ENCODE measurements at regions not wholly inside any gene's neighbourhood (a gene's known extent, or its start where the extent isn't known, plus 50 kb on each side); places are given as distances from the start of the nearest gene placed in this dataset.

- Mint-ChIP-seq H3K36me3 (no peaks in the 10 kb centered on the region), H3K9me3 (no peaks in the 10 kb centered on the region), H3K4me1 (peaks cover 14% of the 10 kb centered on the region), H3K27ac (no peak overlapping the region), H3K27me3 (no peaks in the 10 kb centered on the region), H3K4me3 (no peak overlapping the region)
These were observed 86.0 kb upstream of the ZNF236 start for GRCh38 chr18:76736309-76736708.

GRCh38 chr18:76730901-76731300, 91.5 kb upstream of the ZNF236 start:
- H3K4me1 Mint-ChIP-seq, result peaks cover 10% of the 10 kb centered on the region
- H3K4me3 Mint-ChIP-seq, result no peak overlapping the region
- peaks cover 1% of the 10 kb centered on the region for H3K27me3 Mint-ChIP-seq
- peaks cover 3% of the 10 kb centered on the region for H3K36me3 Mint-ChIP-seq
- H3K9me3 Mint-ChIP-seq, result peaks cover 9% of the 10 kb centered on the region
- no peak overlapping the region for H3K27ac Mint-ChIP-seq

- Mint-ChIP-seq H3K4me3 (no peak overlapping the region), H3K36me3 (peaks cover 3% of the 10 kb centered on the region), H3K27me3 (peaks cover 1% of the 10 kb centered on the region), H3K27ac (no peak overlapping the region), H3K4me1 (peaks cover 22% of the 10 kb centered on the region), H3K9me3 (peaks cover 9% of the 10 kb centered on the region)
These were observed 94.8 kb upstream of the ZNF236 start for GRCh38 chr18:76727589-76727988.

GRCh38 chr18:76725445-76725844, 96.9 kb upstream of the ZNF236 start:
- Mint-ChIP-seq H3K9me3 (peaks cover 9% of the 10 kb centered on the region), H3K36me3 (peaks cover 3% of the 10 kb centered on the region), H3K27ac (no peak overlapping the region), H3K4me3 (no peak overlapping the region), H3K4me1 (peaks cover 34% of the 10 kb centered on the region), H3K27me3 (peaks cover 1% of the 10 kb centered on the region)

GRCh38 chr18:76722224-76723061, 99.9 kb upstream of the ZNF236 start:
- no peaks in the 10 kb centered on the region for H3K36me3 Mint-ChIP-seq
- no peaks in the 10 kb centered on the region for H3K9me3 Mint-ChIP-seq
- H3K27me3 Mint-ChIP-seq, result no peaks in the 10 kb centered on the region
- H3K27ac Mint-ChIP-seq, result no peak overlapping the region
- H3K4me1 Mint-ChIP-seq, result peaks cover 55% of the 10 kb centered on the region
- peak overlapping the region; percentile 3 for H3K4me3 Mint-ChIP-seq

GRCh38 chr18:76721207-76721996, 101.0 kb upstream of the ZNF236 start:
- Mint-ChIP-seq H3K9me3 (no peaks in the 10 kb centered on the region), H3K36me3 (no peaks in the 10 kb centered on the region), H3K27me3 (no peaks in the 10 kb centered on the region), H3K4me1 (peaks cover 55% of the 10 kb centered on the region), H3K27ac (no peak overlapping the region), H3K4me3 (peak overlapping the region; percentile 63)

GRCh38 chr18:76720683-76721082, 101.7 kb upstream of the ZNF236 start:
- no peak overlapping the region for H3K27ac Mint-ChIP-seq
- no peaks in the 10 kb centered on the region for H3K27me3 Mint-ChIP-seq
- H3K4me1 Mint-ChIP-seq, result peaks cover 55% of the 10 kb centered on the region
- H3K4me3 Mint-ChIP-seq, result peak overlapping the region; percentile 63
- H3K36me3 Mint-ChIP-seq, result no peaks in the 10 kb centered on the region
- no peaks in the 10 kb centered on the region for H3K9me3 Mint-ChIP-seq

- Mint-ChIP-seq H3K27ac (no peak overlapping the region), H3K4me1 (peaks cover 18% of the 10 kb centered on the region), H3K9me3 (no peaks in the 10 kb centered on the region), H3K27me3 (no peaks in the 10 kb centered on the region), H3K4me3 (no peak overlapping the region), H3K36me3 (no peaks in the 10 kb centered on the region)
These were observed 107.2 kb upstream of the ZNF236 start for GRCh38 chr18:76715012-76715610.

GRCh38 chr18:76713432-76713831, 108.9 kb upstream of the ZNF236 start:
- Mint-ChIP-seq H3K36me3 (no peaks in the 10 kb centered on the region), H3K27ac (no peak overlapping the region), H3K9me3 (no peaks in the 10 kb centered on the region), H3K4me1 (peaks cover 9% of the 10 kb centered on the region), H3K27me3 (no peaks in the 10 kb centered on the region), H3K4me3 (no peak overlapping the region)

- no peaks in the 10 kb centered on the region for H3K9me3 Mint-ChIP-seq
- H3K27ac Mint-ChIP-seq, result no peak overlapping the region
- H3K4me3 Mint-ChIP-seq, result no peak overlapping the region
- no peaks in the 10 kb centered on the region for H3K27me3 Mint-ChIP-seq
- H3K4me1 Mint-ChIP-seq, result peaks cover 5% of the 10 kb centered on the region
- no peaks in the 10 kb centered on the region for H3K36me3 Mint-ChIP-seq
These were observed 109.7 kb upstream of the ZNF236 start for GRCh38 chr18:76712511-76713140.

- Mint-ChIP-seq H3K27ac (no peak overlapping the region), H3K9me3 (no peaks in the 10 kb centered on the region), H3K36me3 (no peaks in the 10 kb centered on the region), H3K27me3 (no peaks in the 10 kb centered on the region), H3K4me3 (no peak overlapping the region), H3K4me1 (peaks cover 5% of the 10 kb centered on the region)
These were observed 111.5 kb upstream of the ZNF236 start for GRCh38 chr18:76710646-76711520.

- no peak overlapping the region for H3K4me3 Mint-ChIP-seq
- no peaks in the 10 kb centered on the region for H3K9me3 Mint-ChIP-seq
- H3K36me3 Mint-ChIP-seq, result no peaks in the 10 kb centered on the region
- no peak overlapping the region for H3K27ac Mint-ChIP-seq
- no peaks in the 10 kb centered on the region for H3K27me3 Mint-ChIP-seq
- peaks cover 5% of the 10 kb centered on the region for H3K4me1 Mint-ChIP-seq
These were observed 112.4 kb upstream of the ZNF236 start for GRCh38 chr18:76709659-76710645.

- no peak overlapping the region for H3K27ac Mint-ChIP-seq
- peaks cover 1% of the 10 kb centered on the region for H3K27me3 Mint-ChIP-seq
- no peaks in the 10 kb centered on the region for H3K9me3 Mint-ChIP-seq
- H3K36me3 Mint-ChIP-seq, result no peaks in the 10 kb centered on the region
- H3K4me1 Mint-ChIP-seq, result peaks cover 5% of the 10 kb centered on the region
- no peak overlapping the region for H3K4me3 Mint-ChIP-seq
These were observed 113.5 kb upstream of the ZNF236 start for GRCh38 chr18:76708722-76709353.

All from activated naive CD4-positive, alpha-beta T cell treated with anti-CD3 and anti-CD28 coated beads, Interleukin-2, amount 50 U/mL, for 24 hours (primary cell).